ENCODE measurements at regions not wholly inside any gene's neighbourhood (a gene's known extent, or its start where the extent isn't known, plus 50 kb on each side); places are given as distances from the start of the nearest gene placed in this dataset.

DNA sequence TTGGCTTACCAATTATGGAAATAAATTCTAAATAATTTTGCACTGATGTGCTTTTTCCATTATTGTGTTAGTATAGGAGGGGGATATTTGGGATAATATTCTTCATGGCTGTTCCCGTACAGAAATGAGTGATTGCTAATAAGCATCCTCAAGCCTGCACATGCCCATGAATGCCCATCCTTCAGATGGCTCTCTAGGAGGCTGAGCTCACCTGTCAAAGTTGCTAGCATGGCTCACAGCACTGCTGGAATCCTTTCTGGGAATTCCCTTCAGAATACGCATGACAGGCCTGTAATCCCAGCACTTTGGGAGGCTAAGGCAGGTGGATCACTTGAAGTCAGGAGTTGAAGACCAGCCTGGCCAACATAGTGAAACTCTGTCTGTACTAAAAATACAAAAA is 124.1 kb downstream of the NXNL2 start:
- DNase-seq, result no peak

DNA sequence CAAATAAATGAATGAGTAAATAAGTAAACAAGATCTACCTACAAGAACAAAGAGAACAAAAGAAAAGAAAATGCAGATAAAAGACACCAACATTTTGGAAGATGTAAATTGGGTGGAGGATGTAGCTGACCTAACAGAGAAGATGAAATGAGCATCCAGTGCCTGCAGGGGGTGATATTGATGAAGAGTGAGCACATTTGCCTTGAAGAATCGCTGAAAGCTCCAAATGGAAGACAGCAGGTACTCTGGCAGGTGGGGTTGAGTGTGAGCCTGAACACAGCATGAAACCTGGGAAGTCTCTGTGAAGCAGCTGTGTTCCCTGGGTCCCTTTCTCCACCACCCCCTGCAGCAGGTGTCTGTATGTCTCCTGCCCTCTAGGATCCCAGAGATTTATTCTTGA is 125.6 kb downstream of the NXNL2 start:
- DNase-seq, result no peak

DNA sequence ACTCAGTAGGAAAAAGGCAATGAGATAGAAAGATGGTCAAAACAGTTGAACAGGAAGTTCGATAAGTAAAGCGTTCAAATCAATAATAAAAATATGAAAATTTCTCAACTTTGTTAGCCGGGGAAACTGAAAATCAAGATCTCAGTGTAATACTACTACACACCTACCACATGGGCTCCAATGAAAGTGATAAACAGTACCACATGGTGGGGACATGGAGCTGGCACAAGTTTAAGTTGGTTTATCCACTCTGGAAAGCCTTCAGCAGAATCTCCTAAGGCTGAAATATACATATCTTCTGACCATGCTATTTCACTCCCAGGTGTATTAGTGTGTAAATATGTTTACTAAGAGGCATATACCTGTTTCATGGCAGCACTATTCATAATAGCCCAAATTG is 126.8 kb downstream of the NXNL2 start:
- DNase-seq, result no peak

DNA sequence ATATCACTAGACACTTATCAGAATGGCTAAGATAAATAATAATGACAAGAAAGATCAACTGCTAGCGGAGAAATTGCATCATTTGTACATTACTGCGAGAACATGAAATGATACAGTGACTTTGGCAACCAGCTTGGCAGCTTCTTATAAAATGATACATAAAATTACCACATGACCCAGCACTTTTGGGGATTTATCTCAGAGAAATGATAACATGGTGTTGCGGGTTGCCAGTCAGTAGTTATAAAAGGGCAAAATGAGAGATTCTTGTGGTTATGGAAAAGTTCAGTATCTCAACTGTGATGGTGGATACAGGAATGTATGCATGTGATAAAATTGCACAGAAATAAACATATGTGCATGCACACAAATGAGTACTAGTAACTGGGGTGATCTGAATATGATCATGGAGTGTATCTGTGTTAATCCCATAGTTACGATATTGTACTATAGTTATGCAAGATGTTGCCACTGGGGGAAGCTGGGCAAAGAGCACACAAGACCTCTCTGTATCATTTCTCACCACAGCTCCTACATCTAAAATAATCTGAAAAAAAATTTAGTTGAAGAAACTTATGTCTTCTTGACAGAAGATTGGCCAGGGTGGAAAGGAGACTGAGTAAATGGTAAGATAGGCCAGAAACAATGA is 128.9 kb downstream of the NXNL2 start:
- DNase-seq, result no peak

DNA sequence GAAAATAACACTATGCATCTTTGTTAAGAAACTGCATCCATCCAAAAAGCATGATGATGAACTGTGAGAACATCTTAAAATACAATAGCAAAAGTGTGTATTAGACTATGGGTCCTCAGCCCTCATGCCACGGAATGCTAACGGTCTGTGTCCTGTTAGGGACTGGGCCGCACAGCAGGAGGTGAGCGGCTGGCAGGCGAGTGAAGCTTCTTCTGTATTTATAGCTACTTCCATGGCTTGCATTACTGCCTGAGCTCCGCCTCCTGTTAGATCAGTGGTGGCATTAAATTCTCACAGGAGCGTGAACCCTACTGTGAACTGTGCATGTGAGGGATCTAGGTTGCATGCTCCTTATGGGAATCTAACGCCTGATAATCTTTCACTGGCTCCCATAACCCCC is 129.8 kb downstream of the NXNL2 start:
- no peak for DNase-seq

DNA sequence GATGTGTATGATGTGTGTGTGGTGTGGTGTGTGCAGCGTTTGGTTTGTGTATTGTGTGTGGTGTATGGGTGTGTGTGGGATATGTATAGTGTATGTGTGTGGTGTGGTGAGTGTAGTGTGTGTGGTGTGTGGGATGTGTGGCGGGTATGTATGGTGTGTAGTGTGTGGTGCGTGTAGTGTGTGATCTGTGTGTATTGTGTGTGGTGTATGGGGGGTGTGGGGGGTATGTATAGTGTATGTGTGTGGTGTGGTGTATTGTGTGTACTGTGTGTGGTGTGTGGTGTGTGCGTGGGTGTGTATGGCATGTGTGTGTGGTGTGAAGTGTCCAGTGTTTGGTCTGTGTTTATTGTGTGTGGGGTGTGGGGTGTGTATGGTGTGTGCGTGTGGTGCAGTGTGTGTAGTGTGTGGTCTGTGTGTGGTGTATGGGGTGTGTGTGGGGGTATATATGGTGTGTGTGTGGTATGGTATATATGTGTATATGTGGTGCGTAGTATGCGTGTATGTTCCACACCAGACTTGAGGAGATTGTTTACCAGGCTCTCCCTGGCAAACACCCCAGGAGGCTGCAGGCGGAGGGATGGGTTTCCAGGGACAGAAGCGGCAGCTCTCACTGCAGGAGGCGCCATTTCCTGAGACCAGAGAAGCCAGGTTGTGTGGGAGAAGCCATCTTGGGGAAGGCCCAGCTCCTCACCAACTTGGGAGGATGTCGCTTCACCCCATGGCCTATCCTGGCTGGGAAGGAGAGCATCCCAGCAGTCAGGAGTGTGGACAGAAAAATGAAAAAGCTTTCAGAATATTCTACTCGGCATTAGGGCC is 138.1 kb downstream of the NXNL2 start:
- DNase-seq, result peak; percentile 53

DNA sequence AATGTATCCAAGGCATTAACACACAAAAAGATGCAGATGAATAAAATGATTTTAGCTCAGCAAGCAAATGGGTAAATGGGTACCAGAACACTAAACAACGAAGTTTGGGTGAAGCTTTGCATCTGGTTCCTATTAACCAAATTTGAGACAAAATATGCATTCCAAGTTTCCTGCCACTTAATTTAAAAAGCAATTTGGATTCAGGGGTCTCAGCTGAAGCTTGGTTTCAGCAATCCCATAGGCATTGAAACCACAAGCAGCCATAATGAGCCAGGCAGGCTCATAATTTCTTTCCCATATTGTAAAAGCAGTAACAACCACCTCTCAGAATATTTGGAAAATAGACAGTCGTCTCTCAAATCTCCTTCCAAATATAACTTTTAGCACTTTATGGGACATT is 138.9 kb downstream of the NXNL2 start:
- no peak for DNase-seq

DNA sequence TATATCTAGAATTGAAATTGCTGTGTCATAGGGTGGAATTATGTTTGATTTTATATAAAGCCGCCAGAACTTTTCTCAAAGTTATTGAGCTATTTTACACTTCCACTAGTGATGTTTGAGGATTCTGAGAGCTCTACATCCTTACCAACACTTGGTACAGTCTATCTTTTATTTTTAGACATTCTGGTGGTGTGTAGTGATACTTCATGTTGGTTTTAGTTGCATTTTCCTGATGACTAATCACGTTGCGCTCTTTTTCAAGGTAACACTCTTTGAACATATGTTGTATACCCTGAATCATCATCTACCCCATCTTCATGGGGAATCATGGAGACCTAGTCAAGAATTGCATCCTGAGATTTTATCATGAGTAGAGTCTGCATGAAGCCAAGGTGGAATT is 141.7 kb downstream of the NXNL2 start:
- DNase-seq, result no peak

DNA sequence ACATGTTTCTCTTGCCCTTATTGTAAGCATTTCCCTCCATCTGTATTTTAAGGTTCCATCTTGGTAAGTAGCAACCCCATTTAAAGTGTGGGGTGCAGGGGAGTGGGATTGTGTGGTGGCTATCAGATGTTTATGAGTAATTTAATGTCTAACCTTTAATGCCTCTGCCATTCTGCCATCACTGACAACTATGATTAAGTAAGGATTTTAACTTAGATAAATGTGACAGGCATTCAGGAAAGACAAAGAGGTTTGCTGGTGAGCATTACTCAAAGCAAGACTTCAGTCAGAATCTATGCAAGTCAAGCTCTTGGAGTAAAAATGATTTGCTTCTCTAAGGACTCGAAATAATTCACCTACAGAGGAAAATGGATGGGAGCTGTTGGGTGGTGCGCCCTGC is 143.0 kb downstream of the NXNL2 start:
- DNase-seq, result no peak

DNA sequence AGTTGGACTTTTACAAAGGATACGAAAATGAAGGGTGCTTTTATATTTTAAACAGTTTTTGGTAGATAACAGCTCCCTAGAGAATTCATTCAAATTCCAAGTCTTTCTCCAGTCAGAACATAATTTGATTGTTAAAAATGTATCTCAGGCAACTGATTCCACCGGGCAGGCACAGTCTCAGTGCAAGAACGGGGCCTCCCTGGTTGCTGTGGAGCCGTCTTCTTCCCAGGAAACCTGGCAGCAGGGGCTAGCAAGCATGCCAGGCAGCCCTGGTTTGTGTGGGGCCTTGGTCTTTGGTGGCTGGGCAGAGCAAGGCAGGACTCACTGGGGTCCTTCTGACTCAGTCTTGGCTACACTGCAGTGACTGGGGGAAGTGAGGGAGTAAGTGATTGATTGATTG is 143.5 kb downstream of the NXNL2 start:
- DNase-seq, result no peak

DNA sequence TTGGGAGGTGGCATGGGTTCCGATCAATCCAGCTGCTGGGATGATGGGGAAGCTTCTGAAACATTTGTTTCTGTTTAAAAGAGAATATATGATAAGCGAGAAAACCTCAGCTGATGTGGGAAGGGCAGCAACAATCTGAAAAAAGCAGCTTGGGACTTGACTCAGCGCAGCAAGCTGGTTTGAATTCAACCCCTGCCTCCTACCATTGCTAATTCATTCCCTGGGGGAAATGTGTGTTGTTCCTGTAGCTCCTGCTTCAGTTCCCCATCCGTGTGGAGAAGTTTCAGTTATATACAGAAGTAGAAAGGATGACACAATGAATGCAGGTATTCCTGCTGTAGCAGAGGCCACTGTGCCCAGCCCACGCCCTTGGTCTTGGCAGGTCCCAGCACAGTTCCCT is 145.1 kb downstream of the NXNL2 start:
- DNase-seq, result no peak

DNA sequence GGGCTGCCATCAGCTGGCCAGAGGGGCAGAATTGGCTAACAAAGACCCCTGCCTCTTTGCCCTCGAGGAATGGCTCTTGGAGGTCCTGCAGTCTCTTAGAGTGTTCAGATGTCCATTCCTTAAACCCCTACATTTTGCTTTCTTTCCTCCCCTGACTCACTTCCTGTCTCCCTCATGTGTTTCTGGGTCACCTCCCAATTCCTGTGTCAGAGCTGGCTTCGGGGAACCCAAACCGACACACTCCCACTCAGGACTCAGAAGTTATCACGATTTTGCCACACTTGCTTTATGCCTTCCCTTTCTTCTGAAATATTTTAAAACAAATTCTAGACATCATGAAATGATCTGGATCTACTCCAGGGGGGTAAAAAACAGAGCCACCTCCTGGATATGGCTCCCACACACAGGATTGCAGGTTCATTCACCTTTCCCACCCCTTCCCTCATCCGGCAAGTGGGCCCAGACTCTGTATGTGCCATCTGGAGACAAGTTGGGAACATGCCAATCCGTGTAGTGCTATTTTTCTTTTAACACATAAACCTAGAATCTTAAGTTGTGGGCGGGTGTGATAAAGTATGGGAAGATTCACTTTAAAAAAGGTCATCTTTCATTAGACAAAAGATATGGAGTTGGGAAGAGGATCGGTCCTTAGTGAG is 145.7 kb downstream of the NXNL2 start:
- DNase-seq, result no peak

DNA sequence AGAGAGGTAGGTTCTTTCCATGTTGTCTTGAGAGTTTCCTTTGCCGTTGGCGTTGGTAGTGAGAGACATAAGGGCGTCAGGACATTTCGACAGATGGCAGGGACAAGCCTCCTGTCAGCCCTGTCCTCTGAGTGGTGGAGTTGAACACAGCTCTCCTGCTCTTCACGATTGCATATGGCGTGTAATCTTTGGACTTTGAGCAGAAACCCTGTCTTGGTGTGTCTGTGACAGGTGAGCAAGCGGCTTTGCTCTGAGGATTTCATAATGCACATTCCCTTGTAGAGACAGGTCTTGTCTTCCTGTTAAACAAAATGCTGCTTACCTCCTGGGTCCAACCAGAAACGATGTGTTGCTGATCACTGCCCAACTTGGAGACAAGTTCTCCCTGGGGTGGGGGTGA is 146.5 kb downstream of the NXNL2 start:
- no peak for DNase-seq

DNA sequence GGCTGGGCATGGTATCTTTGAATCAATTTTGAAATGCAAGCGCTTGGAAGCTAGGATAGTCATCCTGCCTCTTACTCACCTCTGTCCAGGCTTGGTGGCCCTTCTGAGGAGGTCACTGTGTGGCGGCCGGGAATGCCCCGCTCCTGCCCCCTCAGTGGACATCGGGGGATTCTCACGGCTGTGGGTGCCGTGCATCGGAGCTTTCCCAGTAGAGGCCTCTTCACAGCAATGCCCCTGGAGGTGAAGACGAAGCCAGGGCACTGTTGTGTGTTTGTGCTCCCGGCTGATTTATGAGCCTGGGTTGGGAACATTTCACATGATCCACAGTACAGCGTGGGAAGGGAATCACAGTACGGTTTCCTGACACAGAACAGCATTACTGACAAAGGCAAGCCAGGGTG is 147.5 kb downstream of the NXNL2 start:
- DNase-seq, result no peak

DNA sequence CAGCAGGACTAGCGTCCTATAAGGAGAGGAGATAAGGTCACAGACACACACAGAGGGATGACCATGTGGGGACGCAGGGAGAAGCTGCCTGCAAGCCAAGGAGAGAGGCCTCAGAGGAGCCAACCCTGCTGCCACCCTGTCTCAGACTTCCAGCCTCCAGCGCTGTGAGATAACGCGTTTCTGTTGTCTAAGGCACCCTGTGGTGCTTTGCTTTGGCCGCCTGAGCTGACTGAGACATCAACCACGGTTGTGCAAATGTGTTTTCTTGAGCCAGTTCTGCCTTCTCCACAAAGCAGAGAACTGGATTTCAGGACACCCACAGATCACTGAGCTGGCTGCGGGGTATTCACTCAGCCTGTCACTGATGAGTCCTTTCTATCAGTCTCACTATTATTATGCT is 149.1 kb downstream of the NXNL2 start:
- no peak for DNase-seq

DNA sequence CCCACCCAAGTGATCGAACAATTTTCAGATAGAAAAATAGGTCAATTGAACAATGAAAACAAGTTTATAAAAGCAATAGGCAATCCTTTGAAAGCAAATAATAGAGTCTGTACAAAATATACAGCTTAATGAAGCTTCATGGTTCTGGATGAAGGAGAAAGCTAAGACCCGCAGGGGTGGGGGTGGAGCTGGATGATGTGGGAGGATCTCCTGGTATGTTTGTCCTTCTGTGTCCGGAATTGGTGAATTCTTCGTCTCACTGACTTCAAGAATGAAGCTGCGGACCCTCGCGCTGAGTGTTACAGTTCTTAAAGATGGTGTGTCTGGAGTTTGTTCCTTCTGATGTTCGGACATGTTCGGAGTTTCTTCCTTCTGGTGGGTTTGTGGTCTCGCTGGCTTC is 149.9 kb downstream of the NXNL2 start:
- no peak for DNase-seq

DNA sequence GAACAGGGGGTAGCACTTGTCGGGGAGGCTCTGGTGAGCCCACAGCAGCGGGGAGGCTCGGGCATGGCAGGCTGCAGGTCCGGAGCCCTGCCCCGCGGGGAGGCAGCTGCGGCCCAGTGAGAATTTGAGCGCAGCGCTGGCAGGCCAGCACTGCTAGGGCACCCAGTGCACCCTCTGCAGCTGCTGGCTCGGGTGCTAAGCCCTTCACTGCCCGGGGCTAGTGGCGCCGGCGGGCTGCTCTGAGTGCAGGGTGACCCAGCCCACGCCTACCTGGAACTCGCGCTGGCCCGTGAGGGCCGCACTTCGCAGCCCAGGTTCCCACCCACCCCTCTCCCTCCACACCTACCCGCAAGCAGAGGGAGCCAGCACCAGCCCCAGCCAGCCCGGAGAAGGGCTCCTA is 151.0 kb downstream of the NXNL2 start:
- no peak for DNase-seq

DNA sequence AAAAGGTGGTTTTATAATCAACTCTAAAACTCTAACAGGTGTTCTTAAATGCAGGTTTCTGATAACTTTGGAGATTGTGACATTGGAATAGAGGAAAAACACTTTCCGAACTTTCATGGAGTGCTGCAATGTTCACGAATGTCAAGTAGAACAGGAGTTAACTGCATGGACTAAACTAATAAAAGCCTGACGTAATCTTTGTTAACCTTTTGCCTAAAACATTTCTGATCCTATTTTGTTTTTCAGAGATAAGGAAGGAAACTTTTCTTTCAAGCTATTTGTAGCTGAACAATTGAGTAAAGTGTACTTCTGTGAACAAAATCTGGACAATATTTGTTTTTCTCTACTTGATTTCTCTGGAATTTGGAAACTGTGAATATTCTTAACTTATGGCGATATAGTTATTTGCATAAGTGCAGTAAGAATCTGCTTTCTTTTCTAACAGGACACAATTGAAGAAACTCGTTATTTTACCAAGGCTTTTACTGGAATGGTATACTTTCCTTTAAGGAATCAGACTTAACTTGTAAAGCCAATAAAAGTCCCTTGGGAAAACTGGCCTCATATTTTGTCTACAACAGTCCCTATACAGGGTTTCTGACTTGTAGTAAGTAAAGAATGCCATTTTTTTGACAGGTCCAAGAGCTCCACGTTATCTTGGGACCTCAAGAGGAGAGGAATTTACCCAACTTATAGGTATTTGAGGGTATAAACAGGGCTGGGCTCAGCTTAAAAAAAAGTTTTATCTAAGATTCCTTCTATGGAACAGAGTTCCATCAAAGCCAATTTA is 154.7 kb downstream of the NXNL2 start:
- no peak for DNase-seq

DNA sequence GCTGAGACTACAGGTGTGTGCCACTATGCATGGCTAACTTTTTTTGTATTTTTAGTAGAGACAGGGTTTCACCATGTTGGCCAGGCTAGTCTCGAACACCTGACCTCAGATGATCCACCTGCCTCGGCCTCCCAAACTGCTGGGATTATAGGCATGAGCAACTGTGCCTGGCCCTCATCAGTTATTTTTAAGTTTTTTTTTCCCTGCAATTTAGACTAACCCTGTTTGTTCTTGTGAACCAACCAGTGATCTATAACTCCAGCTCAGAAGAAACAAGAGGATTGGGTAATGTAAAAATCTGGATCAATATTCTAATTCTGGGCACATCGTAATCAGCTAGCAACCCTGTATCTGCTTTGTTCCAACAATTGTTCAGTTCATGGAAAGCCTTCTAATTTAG is 155.7 kb downstream of the NXNL2 start:
- DNase-seq, result no peak

DNA sequence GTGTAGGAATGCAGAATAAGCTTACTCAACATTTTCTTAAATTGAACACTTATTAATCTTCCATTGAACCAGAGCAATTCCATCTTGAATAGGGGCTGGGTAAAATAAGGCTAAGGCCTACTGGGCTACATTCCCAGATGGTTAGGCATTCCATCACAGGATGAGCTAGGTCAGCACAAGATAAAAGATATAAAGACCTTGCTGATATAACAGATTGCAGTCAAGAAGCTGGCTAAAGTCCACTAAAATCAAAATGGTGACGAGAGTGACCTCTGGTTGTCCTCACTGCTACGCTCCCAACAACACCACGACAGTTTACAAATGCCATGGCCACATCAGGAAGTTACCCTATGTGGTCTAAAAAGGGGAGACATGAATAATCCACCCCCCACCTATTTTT is 156.1 kb downstream of the NXNL2 start:
- no peak for DNase-seq

DNA sequence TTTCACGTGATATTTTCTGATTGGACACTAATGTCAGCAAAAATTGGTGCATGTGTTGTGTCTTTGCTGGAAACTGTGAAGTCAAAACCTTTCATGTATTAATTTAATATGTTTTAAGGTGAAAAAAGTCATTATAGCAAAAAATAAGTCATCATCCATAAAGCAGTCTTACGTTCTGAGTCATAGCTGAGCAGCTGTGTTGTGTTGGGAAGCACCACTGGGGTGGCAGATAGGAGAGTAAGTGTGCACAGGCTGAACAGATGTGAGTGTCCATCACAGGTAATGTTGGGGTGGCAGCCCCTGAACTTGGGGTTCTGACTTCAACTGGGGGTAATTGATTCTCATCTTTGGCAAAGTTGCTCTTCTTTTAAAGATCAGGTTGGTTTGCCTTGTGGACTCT is 156.8 kb downstream of the NXNL2 start:
- no peak for DNase-seq

DNA sequence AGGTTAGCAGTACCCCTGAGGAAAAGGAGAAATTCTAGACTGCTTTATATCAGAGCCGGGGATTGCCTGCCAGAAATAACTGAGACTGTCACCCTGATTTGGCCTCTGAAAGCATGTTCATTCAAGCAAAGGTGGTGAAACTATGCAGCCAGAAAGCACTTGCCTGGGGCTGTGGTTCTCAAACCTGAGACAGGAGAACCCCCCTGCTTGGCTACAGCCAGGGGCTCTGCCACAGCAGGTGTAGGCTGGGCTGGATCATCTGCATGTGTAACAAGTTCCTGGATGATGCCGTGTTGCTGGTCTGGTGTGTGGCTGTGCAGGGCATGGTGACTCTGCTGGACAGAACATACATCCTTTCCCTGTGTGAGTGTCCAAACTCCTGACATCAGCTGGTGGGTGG is 157.8 kb downstream of the NXNL2 start:
- DNase-seq, result no peak

DNA sequence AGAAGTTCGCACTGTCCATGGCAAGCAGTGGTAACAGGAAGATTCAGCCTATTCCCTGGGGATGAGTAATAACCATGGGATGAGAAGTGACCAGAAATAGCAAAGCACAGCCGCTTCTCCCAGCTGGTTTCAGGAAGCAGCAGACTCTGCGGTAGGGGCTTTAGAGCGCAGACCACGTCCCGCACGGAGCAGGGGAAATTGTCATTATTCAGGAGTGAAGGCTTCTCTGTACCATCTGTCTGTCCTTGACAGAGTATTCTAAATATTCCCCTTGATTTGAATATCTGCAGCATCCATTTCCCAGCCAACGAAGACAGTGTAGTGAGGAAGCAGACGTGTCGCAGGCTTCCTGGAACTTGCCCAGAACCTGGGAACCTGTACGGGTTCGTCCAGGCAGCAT is 159.6 kb downstream of the NXNL2 start:
- no peak for DNase-seq

DNA sequence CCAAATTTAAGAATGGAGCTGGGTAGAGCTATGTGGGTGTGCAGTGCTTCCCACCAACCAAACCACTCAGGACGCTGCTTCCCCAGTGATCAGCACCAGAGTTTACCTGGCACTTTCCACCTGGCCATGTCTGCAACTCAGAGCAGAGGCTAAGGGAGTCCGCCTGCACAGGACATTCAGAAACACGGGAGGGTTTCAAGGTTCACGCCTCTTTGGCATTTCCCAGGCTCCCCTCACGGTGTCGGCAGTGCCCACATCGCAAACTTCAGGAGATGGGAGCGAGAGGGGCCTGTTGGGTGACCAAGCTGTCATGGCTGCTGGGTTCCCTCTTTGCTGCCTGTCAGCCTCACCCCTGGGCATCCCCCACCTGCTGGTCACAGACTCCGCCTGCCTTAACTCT is 161.5 kb downstream of the NXNL2 start:
- no peak for DNase-seq

Measured in right hindlimb (tissue), 1 donor.